ENCODE measurements at regions not wholly inside any gene's neighbourhood (a gene's known extent, or its start where the extent isn't known, plus 50 kb on each side); places are given as distances from the start of the nearest gene placed in this dataset.

DNA sequence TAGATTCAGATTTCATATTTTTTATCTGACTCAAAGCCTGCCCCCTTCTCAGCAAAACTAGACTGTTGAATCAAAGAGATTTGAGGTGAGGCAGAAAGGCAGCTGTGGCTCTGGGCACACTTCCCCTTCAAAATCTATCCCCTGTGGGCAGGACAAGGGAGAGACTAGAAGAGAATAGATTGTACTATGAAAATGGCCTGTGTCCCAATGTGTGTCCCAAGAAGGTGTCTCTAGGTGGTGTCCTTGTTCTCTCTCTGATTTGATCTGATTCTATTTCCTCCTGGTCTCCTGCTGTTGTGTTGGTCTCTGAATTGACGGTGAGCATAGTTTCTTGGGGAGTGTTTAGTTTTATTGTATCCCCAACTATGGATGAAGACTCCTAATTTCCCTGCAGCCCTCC, 565.8 kb upstream of the ATP2B1 start:
- Histone ChIP-seq H3K4me3 (no peak overlapping the region), H3K27ac (no peak overlapping the region), H3K9me3 (no peaks in the 10 kb centered on the region), H3K4me1 (no peaks in the 10 kb centered on the region), H3K27me3 (no peaks in the 10 kb centered on the region), H3K36me3 (no peaks in the 10 kb centered on the region)
- no peak for TF ChIP-seq POLR2AphosphoS5 (IDR thresholded peaks at IDR 0.05)
- no peak for TF ChIP-seq POLR2A (IDR thresholded peaks at IDR 0.05)
- TF ChIP-seq, protein P1, sequence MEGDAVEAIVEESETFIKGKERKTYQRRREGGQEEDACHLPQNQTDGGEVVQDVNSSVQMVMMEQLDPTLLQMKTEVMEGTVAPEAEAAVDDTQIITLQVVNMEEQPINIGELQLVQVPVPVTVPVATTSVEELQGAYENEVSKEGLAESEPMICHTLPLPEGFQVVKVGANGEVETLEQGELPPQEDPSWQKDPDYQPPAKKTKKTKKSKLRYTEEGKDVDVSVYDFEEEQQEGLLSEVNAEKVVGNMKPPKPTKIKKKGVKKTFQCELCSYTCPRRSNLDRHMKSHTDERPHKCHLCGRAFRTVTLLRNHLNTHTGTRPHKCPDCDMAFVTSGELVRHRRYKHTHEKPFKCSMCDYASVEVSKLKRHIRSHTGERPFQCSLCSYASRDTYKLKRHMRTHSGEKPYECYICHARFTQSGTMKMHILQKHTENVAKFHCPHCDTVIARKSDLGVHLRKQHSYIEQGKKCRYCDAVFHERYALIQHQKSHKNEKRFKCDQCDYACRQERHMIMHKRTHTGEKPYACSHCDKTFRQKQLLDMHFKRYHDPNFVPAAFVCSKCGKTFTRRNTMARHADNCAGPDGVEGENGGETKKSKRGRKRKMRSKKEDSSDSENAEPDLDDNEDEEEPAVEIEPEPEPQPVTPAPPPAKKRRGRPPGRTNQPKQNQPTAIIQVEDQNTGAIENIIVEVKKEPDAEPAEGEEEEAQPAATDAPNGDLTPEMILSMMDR (IDR thresholded peaks at IDR 0.05) = no peak
- no peak for DNase-seq (ENCODE audit: low spot score in 2 of 2)
- intact Hi-C loops (cut with DNase I; ENCODE audit: low total_unique reads) = loop anchor here (10.0 kb wide), 1 partner anchor 510 kb away; no protein-coding TSS in a partner anchor

DNA sequence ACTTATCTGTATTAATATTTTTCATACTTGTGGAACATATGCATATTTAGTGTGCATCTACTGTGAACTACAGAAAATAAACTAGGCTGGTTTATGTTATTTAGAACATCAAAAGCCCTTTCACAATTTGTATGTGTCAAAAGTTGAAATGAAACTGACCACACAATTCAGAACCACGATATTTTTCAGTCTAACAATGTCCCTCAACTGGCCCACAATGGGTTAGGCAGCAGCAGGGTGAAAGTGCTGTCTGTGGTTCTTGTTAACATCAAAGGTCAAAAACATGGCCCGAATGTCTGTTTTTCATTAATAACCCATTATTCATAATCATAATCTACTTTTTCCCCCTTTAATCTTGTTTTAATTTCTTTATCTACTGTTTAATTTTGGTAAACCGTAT, 559.9 kb upstream of the ATP2B1 start:
- TF ChIP-seq POLR2A (IDR thresholded peaks at IDR 0.05) (no peak), POLR2AphosphoS5 (IDR thresholded peaks at IDR 0.05) (no peak)
- TF ChIP-seq, protein P1 (IDR thresholded peaks at IDR 0.05) = no peak
- no peaks in the 10 kb centered on the region for H3K27me3 ChIP-seq

DNA sequence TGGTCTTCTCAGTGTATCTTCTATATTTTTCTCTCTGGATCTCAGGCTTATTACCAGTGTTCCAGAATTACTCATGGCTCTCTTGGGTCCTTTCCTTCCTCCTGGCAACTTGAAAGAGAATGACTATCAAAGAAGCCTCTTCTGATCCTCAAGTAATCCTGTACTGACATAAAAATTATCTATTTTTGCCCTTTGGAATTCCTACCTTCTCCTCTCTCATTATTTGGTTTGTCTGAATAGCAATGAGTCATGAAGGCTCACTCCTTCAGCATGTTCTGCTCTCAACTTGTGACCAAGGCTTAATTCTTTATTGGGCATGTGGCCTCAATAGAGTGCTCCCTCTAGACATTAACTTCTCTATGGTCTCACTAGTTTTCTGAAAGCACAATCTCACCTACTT, 553.6 kb upstream of the ATP2B1 start:
- Histone ChIP-seq H3K27me3 (no peaks in the 10 kb centered on the region), H3K4me1 (no peaks in the 10 kb centered on the region), H3K27ac (no peak overlapping the region), H3K36me3 (no peaks in the 10 kb centered on the region), H3K9me3 (no peaks in the 10 kb centered on the region), H3K4me3 (no peak overlapping the region)
- DNase-seq (ENCODE audit: low spot score in 2 of 2) = no peak
- intact Hi-C loops (cut with DNase I; ENCODE audit: low total_unique reads) = no loop called here
- TF ChIP-seq, protein P1 (IDR thresholded peaks at IDR 0.05) = no peak

More for the DNA sequence above, 559.9 kb upstream of the ATP2B1 start:
- Histone ChIP-seq H3K4me1 (no peaks in the 10 kb centered on the region), H3K27ac (no peak overlapping the region), H3K36me3 (no peaks in the 10 kb centered on the region), H3K4me3 (no peak overlapping the region), H3K9me3 (no peaks in the 10 kb centered on the region)
- DNase-seq (ENCODE audit: low spot score in 2 of 2) = no peak
- intact Hi-C loops (cut with DNase I; ENCODE audit: low total_unique reads) = no loop called here

DNA sequence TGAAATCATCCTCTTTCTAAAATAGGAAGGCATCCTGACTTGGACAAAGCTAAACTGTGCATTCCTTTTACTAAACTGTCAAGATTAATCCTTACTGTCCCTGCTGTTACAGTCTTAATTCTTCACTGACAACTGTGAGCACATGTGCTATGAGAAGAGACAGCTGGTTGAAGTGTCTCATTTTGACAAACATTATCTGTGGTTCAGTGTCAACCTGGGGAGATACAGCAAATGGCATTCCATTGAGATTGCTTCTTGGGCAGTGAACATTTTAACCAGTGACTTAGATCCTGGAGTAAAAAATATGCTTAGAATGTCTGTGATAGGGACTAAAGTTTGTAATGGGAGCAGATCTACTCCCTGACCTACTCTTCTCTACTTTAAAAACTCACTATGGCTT, 552.6 kb upstream of the ATP2B1 start:
- no peaks in the 10 kb centered on the region for H3K9me3 ChIP-seq
- TF ChIP-seq POLR2A (IDR thresholded peaks at IDR 0.05) = no peak
- TF ChIP-seq, protein P1 (IDR thresholded peaks at IDR 0.05) = no peak
- no peak for TF ChIP-seq POLR2AphosphoS5 (IDR thresholded peaks at IDR 0.05)
- intact Hi-C loops (cut with DNase I; ENCODE audit: low total_unique reads) = no loop called here
- no peak overlapping the region for H3K4me3 ChIP-seq
- no peak for DNase-seq (ENCODE audit: low spot score in 2 of 2)
- no peaks in the 10 kb centered on the region for H3K27me3 ChIP-seq
- H3K4me1 ChIP-seq = no peaks in the 10 kb centered on the region
- H3K27ac ChIP-seq = no peak overlapping the region
- H3K36me3 ChIP-seq = no peaks in the 10 kb centered on the region

DNA sequence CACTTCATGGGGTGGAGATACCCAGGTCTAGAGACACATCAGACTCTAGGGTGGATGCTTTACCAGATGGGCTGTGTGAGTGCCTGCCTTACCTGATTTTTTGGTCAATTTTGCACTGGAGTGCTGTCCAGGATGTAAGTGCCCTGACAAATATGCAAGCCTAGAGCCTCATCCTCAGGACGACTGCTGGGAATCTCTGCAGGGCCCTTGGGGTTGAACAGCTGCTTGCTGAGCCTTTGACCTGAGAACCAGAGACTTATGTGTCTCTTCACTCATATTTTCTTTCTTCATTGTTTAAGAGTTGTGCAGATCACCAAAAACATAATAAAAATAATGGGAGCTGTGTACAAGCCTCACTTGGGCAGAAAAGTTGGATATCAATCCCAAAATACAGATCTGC, 551.5 kb upstream of the ATP2B1 start:
- Histone ChIP-seq H3K9me3 (no peaks in the 10 kb centered on the region), H3K27ac (no peak overlapping the region), H3K4me1 (no peaks in the 10 kb centered on the region), H3K27me3 (no peaks in the 10 kb centered on the region), H3K4me3 (no peak overlapping the region), H3K36me3 (no peaks in the 10 kb centered on the region)
- TF ChIP-seq POLR2AphosphoS5 (IDR thresholded peaks at IDR 0.05) = no peak
- TF ChIP-seq, protein P1 (IDR thresholded peaks at IDR 0.05) = no peak
- no peak for TF ChIP-seq POLR2A (IDR thresholded peaks at IDR 0.05)
- intact Hi-C loops (cut with DNase I; ENCODE audit: low total_unique reads) = no loop called here
- DNase-seq (ENCODE audit: low spot score in 2 of 2) = no peak
